ENCODE measurements at regions not wholly inside any gene's neighbourhood (a gene's known extent, or its start where the extent isn't known, plus 50 kb on each side); places are given as distances from the start of the nearest gene placed in this dataset.

GRCh38 chr15:77854980-77855379 is 222.3 kb upstream of the LINGO1 start:
- intact Hi-C loops (cut with DNase I) = no loop called here
- DNase-seq = no peak

DNA sequence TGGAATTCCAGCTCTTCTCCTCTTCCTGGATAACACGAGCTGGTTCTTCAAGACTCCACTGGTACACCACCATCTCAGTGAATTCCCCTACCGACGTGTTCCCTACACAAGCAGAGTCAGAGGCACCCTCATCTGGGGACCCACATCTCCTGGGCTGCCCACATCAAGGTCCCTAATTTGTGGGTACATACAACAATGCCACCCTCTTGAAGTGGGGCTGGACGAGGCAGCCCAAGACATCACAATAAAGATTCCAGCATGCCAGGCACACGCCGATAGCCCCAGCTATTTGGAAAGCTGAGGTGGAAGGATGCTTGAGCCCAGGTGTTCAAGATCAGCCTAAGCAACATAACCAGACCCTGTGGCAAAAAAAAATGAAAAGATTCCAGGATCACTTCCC is 221.2 kb upstream of the LINGO1 start:
- peak in 1 of 42 donors; percentile 5 for DNase-seq
- intact Hi-C loops (cut with DNase I) = no loop called here

- intact Hi-C loops (cut with DNase I) = no loop called here
- DNase-seq = peak in 1 of 42 donors; percentile 5
Observed at GRCh38 chr15:77853008-77853328, 220.3 kb upstream of the LINGO1 start.

DNA sequence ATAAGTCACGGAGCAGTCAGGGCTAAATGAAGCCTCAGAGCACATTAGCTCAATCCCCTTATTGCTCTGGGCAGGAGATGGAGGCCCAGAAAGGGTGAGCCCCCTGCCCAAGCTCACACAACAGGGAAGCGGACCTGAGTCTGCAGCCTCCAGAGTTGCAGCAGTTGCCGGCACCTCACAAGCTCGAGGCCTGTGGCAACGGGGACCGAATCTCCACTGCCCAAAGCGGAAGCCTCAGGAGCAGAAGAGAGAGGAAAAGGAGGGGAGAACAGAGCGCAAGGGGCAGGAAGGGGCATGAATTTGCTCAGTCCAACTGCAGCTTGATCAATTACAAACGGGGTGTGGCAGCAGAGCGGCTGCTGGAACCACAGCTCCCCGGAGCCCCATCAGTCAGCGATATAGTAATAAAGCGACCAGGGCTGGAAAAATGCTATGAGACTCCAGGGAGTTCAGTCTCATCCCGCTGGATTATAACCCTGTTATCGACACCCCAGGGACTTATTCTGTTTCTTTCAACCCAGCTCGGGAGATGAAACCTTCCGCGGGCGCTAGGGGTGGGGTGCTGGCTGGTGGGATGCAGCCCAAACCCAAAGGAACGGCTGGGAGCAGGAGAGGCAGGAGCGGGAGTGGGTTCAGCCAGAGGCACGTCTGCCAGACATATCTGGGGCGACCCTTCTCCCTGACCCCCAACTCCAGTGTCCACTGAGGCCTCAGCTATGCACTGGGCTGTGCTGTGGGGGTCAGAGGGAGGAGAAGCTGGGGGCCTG is 219.7 kb upstream of the LINGO1 start:
- peak in 1 of 42 donors; percentile 2 for DNase-seq
- intact Hi-C loops (cut with DNase I) = no loop called here

GRCh38 chr15:77851691-77852090 is 219.0 kb upstream of the LINGO1 start:
- peak in 39 of 42 donors; percentile 8 to 71 (median 43) for DNase-seq

GRCh38 chr15:77851086-77851485 is 218.4 kb upstream of the LINGO1 start:
- no peak for DNase-seq
- intact Hi-C loops (cut with DNase I) = no loop called here

More at GRCh38 chr15:77851691-77852090, 219.0 kb upstream of the LINGO1 start:
- intact Hi-C loops (cut with DNase I) = no loop called here

DNA sequence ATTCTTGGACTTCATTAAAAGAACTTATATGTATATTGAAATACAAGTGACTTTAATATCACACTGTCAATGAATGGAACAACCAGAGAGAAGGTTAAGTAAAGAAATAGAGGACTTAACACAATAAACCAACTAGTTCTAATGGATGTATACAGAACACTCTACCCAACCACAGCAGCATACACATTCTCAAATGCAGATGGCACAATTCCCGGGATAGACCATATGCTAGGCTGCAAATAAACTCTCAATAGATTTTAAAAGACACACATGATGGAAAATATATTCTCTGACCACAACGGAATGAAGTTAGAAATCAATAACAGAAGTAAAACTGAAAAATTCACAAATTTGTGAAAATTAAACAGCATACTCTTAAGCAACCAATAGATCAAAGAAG is 214.3 kb upstream of the LINGO1 start:
- intact Hi-C loops (cut with DNase I) = no loop called here
- no peak for DNase-seq

- intact Hi-C loops (cut with DNase I) = no loop called here
- DNase-seq = no peak
Observed at GRCh38 chr15:77846360-77846759, 213.6 kb upstream of the LINGO1 start.

DNA sequence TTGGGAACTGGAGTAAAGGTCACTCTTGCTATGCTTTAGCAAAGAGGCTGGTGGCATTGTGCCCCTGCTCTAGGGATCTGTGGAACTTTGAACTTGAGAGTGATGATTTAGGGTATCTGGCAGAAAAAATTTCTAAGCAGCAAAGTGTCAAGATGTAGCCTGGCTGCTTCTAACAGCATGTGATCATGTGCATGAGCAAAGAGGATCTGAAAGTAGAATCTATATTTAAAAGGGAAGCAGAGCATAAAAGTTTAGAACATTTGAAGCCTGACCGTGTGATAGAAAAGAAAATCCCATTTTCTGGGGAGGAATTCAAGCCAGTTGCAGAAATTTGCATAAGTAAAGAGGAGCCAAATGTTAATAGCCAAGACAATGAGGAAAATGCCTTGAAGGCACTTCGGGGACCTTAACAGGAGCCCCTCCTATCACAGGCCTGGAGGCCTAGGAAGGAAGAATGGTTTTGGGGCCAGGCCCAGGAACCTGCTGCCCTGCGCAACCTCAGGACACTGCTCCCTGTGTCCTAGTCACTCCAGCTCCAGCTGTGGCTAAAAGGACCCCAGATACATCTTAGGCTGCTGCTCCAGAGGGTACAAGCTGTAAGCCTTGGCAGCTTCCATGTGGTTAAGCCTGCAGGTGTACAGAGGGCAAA is 212.2 kb upstream of the LINGO1 start:
- intact Hi-C loops (cut with DNase I) = no loop called here
- no peak for DNase-seq

DNA sequence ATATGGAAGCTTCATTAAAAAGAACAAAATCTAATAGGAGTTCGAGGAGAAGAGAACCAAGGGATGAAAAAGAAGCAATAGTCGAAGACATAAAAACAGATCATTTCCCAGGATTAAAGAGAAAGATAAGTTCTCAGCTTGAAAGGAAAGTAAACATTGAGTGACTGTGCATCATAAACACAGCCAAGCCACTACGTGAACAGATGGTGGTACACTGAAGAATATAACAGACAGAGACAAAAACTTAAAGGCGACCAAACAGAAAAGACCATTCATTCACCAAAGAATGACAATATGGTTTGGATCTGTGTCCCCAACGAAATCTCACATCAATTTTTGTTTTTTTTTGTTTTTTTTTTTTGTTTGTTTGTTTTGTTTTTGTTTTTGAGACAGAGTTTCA is 210.8 kb upstream of the LINGO1 start:
- no peak for DNase-seq
- intact Hi-C loops (cut with DNase I) = no loop called here

DNA sequence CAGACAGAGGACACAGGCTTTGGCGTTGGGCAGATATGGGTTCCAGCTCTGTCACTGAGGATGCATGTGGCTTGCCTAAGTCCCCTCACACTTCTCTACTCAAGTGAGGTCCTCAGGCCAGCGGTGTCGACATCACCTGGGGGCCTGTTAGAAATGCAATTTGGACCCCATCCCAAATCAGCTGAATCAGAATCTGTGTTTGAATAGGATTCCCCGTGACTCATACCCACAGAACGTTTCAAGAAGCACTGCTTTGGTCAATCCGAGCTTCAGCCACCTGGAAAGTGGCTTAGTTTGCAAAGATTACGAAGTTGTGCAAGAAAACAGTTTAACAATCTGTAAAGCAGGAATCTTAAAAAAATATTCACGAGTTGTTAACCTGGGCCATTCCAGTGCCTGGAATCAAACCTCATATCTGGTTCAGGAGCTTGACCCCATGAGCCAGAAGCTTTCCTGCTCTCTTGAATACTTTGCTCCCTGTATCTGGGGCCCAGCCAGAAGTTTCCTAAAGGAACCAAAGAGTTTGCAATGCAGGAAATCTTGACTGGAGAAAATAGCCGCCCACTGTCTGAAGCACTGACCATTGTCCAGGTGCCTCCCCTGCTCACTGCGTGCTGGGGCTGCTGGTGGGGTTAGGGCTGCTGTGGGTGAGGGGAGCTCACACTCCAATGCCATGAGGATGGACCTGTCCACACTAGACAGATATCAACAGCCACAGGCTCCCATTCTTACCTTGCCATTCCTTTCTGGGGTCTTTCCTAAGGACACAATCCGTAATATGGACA is 208.5 kb upstream of the LINGO1 start:
- intact Hi-C loops (cut with DNase I) = no loop called here
- peak in 1 of 42 donors; percentile 10 for DNase-seq

GRCh38 chr15:77839970-77840905 is 207.5 kb upstream of the LINGO1 start:
- intact Hi-C loops (cut with DNase I) = no loop called here
- DNase-seq = peak in 1 of 42 donors; percentile 7

DNA sequence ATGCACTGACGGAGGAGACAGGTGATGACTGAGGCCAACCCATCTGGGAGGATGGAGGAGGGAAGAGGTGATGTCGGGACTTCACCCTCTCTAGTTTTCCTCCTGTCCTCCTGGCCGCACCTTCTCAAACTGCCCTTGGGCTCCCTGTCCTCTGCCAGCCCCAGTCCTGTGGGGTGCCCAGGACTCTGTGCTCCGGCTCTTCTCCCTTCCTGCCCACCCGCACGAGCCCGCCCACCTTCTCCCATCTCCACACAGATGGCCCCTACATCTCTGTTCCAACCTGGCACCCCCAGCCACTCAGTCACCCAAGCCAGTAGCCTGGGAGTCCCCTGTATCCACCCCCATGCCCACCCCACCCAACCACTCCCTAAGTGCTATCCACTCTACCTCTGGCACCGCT is 206.7 kb upstream of the LINGO1 start:
- peak in 1 of 42 donors; percentile 6 for DNase-seq
- intact Hi-C loops (cut with DNase I) = no loop called here

DNA sequence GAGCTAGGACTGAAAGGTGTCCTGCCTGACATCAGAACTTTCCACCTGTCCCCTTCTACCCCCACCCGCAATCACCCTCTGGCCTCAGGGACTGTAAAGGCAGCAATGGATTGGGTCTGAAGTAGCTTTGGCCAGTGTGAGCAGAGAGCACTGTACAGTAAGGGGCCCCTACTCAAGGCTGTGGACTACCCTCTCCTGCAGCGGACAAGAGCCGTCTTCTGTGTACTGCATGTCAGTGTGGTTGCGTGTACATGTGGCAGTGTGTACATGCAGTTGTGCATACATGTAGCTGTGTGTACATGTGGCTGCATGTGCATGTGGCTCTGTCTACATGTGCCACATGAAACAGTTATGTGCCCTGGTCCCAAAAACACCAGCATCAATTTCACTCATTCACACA is 205.9 kb upstream of the LINGO1 start:
- peak in 1 of 42 donors; percentile 8 for DNase-seq

DNA sequence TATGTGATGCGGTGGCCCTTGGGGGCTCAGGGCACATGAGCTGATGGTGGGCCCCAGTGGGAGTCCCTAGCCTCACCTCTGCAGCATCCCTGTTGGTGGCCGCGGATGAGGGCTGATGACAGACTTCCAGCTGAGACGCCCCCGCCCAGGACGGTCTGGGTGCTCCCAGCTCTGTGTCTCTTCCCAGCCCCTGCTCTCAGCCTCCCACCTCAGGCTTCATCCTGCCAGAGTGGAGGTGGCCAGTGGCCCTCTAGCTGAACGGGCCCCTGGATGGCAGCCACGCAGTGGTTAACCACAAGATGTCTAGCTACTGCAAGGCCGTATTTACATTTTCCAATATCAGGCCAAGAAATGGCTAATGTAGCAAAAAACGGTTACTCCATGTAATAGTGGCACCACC is 205.3 kb upstream of the LINGO1 start:
- intact Hi-C loops (cut with DNase I) = no loop called here
- DNase-seq = peak in 1 of 42 donors; percentile 6

More for the DNA sequence above, 205.9 kb upstream of the LINGO1 start:
- intact Hi-C loops (cut with DNase I) = no loop called here

- intact Hi-C loops (cut with DNase I) = no loop called here
- DNase-seq = no peak
Observed at GRCh38 chr15:77837649-77838025, 204.9 kb upstream of the LINGO1 start.

- intact Hi-C loops (cut with DNase I) = no loop called here
- DNase-seq = no peak
Observed at GRCh38 chr15:77836906-77837648, 204.4 kb upstream of the LINGO1 start.

DNA sequence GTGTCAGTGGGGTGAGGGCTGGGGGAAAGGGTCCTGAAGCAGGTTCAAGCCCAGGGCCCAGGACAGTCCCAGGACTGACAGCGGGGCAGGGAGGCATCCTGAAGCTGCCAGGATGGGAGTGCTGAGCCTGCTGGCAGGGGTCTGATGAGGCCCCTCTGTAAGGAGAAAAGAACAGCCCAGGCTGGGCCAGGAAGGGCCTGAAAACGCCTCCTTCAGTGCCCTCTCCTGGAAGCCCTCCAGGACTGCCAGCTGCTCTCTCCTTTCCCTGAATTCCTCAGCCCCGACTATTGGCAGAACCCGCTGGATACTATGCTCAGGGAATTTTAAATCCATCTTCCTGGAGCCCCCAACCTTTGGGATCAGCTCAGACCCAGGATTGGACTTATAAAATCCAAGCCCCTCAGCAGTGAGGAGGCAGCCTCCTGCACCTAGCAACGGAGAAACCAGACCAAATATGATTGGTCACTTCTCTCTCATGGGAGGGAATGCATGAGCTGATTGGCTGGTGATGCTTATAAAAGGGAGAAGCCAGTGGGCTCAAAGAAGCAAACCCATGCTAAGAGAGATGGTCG is 203.5 kb upstream of the LINGO1 start:
- intact Hi-C loops (cut with DNase I) = no loop called here

More for the DNA sequence above, 203.5 kb upstream of the LINGO1 start:
- peak in 1 of 42 donors; percentile 11 for DNase-seq

All from head of caudate nucleus (tissue), 42 donors.